GM12873 (cell line): ENCODE measurements at regions not wholly inside any gene's neighbourhood (a gene's known extent, or its start where the extent isn't known, plus 50 kb on each side); places are given as distances from the start of the nearest gene placed in this dataset.

Experiments
- CTCF ChIP-seq: IDR thresholded peaks from 2 replicates; pipeline ENCODE4 v1.5.1; 2012; ENCODE audit warnings: low read depth, mild to moderate bottlenecking, moderate library complexity, low read length, control low read depth; ENCODE audit not compliant: insufficient read depth; ENCODE audit errors: missing control alignments

GRCh38 chr6:138673346-138674014, 100.1 kb upstream of the CCDC28A start:
- no peak for TF ChIP-seq CTCF

- TF ChIP-seq CTCF, result no peak
These were observed 96.0 kb upstream of the CCDC28A start for GRCh38 chr6:138677538-138677937.

DNA sequence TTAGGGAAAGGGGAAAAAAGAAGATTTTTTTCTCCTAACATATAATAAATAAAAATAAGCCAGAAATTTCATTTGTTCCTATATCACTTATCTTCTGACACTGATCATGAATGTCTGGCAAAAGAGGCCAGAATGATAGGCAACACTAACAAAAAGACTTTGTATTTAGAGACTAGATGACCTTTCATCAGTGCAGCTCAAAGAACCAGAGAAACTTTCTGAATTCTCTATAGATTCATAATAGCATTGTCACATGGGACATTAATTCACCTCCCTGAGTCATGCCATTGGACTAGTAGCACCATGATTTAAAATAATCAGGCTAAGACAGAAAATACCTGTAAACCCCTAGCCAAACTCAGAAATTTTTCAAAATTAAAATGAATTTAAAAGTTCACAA, 95.4 kb upstream of the CCDC28A start:
- no peak for TF ChIP-seq CTCF

DNA sequence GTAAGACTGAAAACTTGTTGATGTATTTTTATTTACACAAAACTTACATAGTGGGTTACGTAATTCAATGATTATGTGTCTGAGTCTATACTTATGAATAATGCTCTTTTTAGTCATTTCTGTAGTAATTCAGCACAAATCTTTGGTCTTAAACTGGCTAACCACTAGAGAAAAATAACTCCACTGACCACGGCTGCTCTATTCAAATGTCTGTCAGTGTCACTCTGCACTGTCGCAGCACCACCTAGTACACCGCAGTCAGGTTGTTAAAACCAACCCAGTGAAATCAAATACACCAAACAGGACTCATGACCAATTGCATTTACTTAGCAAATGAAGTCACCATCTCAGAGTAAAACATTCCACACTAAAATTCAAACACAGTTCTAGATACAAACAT, 93.5 kb upstream of the CCDC28A start:
- TF ChIP-seq CTCF, result no peak

GRCh38 chr6:138681627-138682026, 91.9 kb upstream of the CCDC28A start:
- TF ChIP-seq CTCF, result no peak

DNA sequence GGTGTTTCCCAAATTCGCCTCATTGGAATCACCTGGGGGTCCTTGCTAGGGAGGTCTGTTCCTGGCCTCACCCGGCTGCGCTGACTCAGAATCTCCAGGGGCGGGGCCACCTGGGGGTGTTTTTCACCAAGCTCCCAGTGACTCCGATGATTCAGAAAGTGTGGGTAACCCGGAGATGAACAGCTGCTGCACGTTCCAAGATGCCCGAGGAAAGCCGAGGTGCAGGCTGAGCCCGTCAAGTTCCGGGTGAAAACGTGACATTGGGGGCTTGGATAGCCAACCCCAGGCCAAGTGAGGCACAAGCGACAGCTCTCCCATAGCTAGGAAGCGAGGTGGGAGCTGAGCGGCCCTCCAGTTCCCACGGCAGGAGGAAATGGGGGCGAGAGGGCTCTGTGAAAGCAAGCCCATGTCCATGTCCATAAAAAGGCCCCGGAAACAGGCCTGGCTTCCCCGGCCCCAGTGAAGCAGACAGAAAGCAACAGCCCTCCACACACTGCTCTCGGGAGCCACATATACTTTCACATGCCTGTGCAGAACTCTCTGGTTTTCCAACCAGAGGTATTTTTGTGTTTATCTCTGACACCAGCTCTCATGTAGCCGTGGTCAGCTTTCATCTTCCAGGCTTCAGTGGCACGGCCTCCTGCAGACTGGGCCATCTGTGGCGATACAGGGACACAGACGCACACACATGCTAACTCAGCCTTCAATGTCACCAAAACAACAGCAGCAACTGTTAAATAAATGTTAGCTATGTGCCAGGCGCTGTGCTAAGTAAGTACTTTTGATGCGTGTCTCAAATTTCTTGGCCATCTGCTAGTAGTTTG, 90.7 kb upstream of the CCDC28A start:
- TF ChIP-seq CTCF, result no peak

- TF ChIP-seq CTCF, result no peak
These were observed 88.3 kb upstream of the CCDC28A start for GRCh38 chr6:138685257-138685656.
